ENCODE measurements at regions not wholly inside any gene's neighbourhood (a gene's known extent, or its start where the extent isn't known, plus 50 kb on each side); places are given as distances from the start of the nearest gene placed in this dataset.
"Not testable (repeated sequence)": the region's sequence is repeated elsewhere in the genome, so short reads cannot be mapped to it uniquely, and the experiment has no call there.

- TF ChIP-seq, protein P1, sequence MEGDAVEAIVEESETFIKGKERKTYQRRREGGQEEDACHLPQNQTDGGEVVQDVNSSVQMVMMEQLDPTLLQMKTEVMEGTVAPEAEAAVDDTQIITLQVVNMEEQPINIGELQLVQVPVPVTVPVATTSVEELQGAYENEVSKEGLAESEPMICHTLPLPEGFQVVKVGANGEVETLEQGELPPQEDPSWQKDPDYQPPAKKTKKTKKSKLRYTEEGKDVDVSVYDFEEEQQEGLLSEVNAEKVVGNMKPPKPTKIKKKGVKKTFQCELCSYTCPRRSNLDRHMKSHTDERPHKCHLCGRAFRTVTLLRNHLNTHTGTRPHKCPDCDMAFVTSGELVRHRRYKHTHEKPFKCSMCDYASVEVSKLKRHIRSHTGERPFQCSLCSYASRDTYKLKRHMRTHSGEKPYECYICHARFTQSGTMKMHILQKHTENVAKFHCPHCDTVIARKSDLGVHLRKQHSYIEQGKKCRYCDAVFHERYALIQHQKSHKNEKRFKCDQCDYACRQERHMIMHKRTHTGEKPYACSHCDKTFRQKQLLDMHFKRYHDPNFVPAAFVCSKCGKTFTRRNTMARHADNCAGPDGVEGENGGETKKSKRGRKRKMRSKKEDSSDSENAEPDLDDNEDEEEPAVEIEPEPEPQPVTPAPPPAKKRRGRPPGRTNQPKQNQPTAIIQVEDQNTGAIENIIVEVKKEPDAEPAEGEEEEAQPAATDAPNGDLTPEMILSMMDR (IDR thresholded peaks at IDR 0.05) = not testable (repeated sequence)
- TF ChIP-seq EZH2 (IDR thresholded peaks at IDR 0.05) = not testable (repeated sequence)
Measured at GRCh38 chr20:30406370-30406769, 851.1 kb upstream of the DEFB115 start.

Data from neural progenitor cell (in vitro differentiated cells).